Neural cell (in vitro differentiated cells): ENCODE measurements at regions not wholly inside any gene's neighbourhood (a gene's known extent, or its start where the extent isn't known, plus 50 kb on each side); places are given as distances from the start of the nearest gene placed in this dataset.

Experiments
- EP300 ChIP-seq: fragments of 450-650 bp; conservative IDR thresholded peaks from 2 replicates; pipeline ENCODE4 v1.6.1; 2014; ENCODE audit warnings: antibody characterized with exemption, mild to moderate bottlenecking, moderate library complexity; ENCODE audit not compliant: poor library complexity, severe bottlenecking
- EZH2 ChIP-seq: fragments of 200-600, 300-800 bp; shearing (Covaris generic), sonication (generic); IDR thresholded peaks from 2 replicates; pipeline ENCODE4 v1.6.1; 2014; ENCODE audit warnings: antibody characterized with exemption, low read length, borderline replicate concordance, mild to moderate bottlenecking; ENCODE audit not compliant: insufficient read depth, poor library complexity, severe bottlenecking
- MXI1 ChIP-seq: fragments of 450-650 bp; conservative IDR thresholded peaks from 2 replicates; pipeline ENCODE4 v1.6.1; 2014; ENCODE audit warnings: antibody characterized with exemption, mild to moderate bottlenecking; ENCODE audit not compliant: poor library complexity, severe bottlenecking
- POLR2AphosphoS5 ChIP-seq: IDR thresholded peaks from 2 replicates; pipeline ENCODE4 v1.6.1; 2012
- RAD21 ChIP-seq: fragments of 450-650 bp; conservative IDR thresholded peaks from 2 replicates; pipeline ENCODE4 v1.6.1; 2014; ENCODE audit warnings: antibody characterized with exemption, mild to moderate bottlenecking, moderate library complexity
- TAF1 ChIP-seq: IDR thresholded peaks from 2 replicates; pipeline ENCODE4 v1.6.1; 2012; ENCODE audit warnings: low read depth
- TF ChIP-seq, protein P1 (sequence below): fragments of 450-650 bp; IDR thresholded peaks from 2 replicates; pipeline ENCODE4 v1.5.1; 2014; ENCODE audit warnings: antibody characterized with exemption, mild to moderate bottlenecking, moderate library complexity; ENCODE audit not compliant: poor library complexity, severe bottlenecking

GRCh38 chr5:158601118-158601517 is 498.6 kb downstream of the EBF1 start:
- TF ChIP-seq POLR2AphosphoS5 = no peak
- TF ChIP-seq, protein P1, sequence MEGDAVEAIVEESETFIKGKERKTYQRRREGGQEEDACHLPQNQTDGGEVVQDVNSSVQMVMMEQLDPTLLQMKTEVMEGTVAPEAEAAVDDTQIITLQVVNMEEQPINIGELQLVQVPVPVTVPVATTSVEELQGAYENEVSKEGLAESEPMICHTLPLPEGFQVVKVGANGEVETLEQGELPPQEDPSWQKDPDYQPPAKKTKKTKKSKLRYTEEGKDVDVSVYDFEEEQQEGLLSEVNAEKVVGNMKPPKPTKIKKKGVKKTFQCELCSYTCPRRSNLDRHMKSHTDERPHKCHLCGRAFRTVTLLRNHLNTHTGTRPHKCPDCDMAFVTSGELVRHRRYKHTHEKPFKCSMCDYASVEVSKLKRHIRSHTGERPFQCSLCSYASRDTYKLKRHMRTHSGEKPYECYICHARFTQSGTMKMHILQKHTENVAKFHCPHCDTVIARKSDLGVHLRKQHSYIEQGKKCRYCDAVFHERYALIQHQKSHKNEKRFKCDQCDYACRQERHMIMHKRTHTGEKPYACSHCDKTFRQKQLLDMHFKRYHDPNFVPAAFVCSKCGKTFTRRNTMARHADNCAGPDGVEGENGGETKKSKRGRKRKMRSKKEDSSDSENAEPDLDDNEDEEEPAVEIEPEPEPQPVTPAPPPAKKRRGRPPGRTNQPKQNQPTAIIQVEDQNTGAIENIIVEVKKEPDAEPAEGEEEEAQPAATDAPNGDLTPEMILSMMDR = no peak
- TF ChIP-seq RAD21 = no peak
- TF ChIP-seq EZH2 = no peak
- no peak for TF ChIP-seq EP300
- TF ChIP-seq TAF1 = no peak
- no peak for TF ChIP-seq MXI1
